MM.1S (cell line): ENCODE measurements at regions not wholly inside any gene's neighbourhood (a gene's known extent, or its start where the extent isn't known, plus 50 kb on each side); places are given as distances from the start of the nearest gene placed in this dataset.

ENCODE experiments used
- DNase-seq: peaks from one replicate; pipeline ENCODE4 v3.0.0-alpha.2; 2015
- H2AFZ ChIP-seq: fragments of 300-600 bp; sonication (generic); 2 replicates; pipeline ENCODE4 v1.6.0; 2016; ENCODE audit warnings: antibody characterized with exemption, low read length
- H3F3A ChIP-seq: fragments of 300-600 bp; sonication (generic); 2 replicates; pipeline ENCODE4 v1.6.1; 2016; ENCODE audit warnings: mild to moderate bottlenecking, antibody characterized with exemption, low read length, moderate library complexity, mixed read lengths; ENCODE audit not compliant: insufficient read depth
- H3K27ac ChIP-seq: fragments of 300-600 bp; sonication (generic); 2 replicates; pipeline ENCODE4 v1.5.1; 2016; ENCODE audit warnings: mild to moderate bottlenecking, low read length
- H3K27me3 ChIP-seq: fragments of 300-600 bp; sonication (generic); replicated peaks from 2 replicates; pipeline ENCODE4 v1.6.0; 2016; ENCODE audit warnings: low read length; ENCODE audit not compliant: insufficient read depth
- H3K36me3 ChIP-seq: fragments of 300-600 bp; sonication (generic); replicated peaks from 2 replicates; pipeline ENCODE4 v1.6.1; 2016; ENCODE audit warnings: mild to moderate bottlenecking, low read length, mixed read lengths; ENCODE audit not compliant: insufficient read depth
- H3K4me1 ChIP-seq: fragments of 300-600 bp; sonication (generic); 2 replicates; pipeline ENCODE4 v1.6.1; 2016; ENCODE audit warnings: low read length, mixed read lengths
- H3K4me2 ChIP-seq: fragments of 300-600 bp; sonication (generic); 2 replicates; pipeline ENCODE4 v1.6.0; 2016; ENCODE audit warnings: low read depth, low read length
- H3K4me3 ChIP-seq: fragments of 300-600 bp; sonication (generic); 2 replicates; pipeline ENCODE4 v1.5.1; 2016; ENCODE audit warnings: low read length, mixed read lengths
- H3K79me2 ChIP-seq: fragments of 300-600 bp; sonication (generic); 2 replicates; pipeline ENCODE4 v1.6.1; 2016; ENCODE audit warnings: mixed run types, low read length, mixed read lengths
- H3K9ac ChIP-seq: fragments of 300-600 bp; sonication (generic); 2 replicates; pipeline ENCODE4 v1.6.1; 2016; ENCODE audit warnings: low read length, mixed read lengths
- H3K9me2 ChIP-seq: fragments of 300-600 bp; sonication (generic); replicated peaks from 2 replicates; pipeline ENCODE4 v1.6.1; 2016; ENCODE audit warnings: mild to moderate bottlenecking, low read length, mixed read lengths; ENCODE audit not compliant: insufficient read depth
- H3K9me3 ChIP-seq: fragments of 300-600 bp; sonication (generic); replicated peaks from 2 replicates; pipeline ENCODE4 v1.6.1; 2016; ENCODE audit warnings: mild to moderate bottlenecking, low read length, mixed read lengths; ENCODE audit not compliant: insufficient read depth
- H4K20me1 ChIP-seq: fragments of 300-600 bp; sonication (generic); 2 replicates; pipeline ENCODE4 v1.6.1; 2016; ENCODE audit warnings: mild to moderate bottlenecking, low read length, moderate library complexity, mixed read lengths; ENCODE audit not compliant: insufficient read depth
- CTCF ChIP-seq: fragments of 300-600 bp; sonication (generic); IDR thresholded peaks from 2 replicates; pipeline ENCODE4 v1.5.1; 2016; ENCODE audit warnings: antibody characterized with exemption, low read length, mixed read lengths
- EZH2 ChIP-seq: fragments of 300-600 bp; sonication (generic); optimal IDR thresholded peaks from 2 replicates; pipeline ENCODE3; 2017; ENCODE audit warnings: low read depth, mild to moderate bottlenecking, antibody characterized with exemption, low read length, mixed read lengths
- EZH2phosphoT487 ChIP-seq: fragments of 300-600 bp; sonication (generic); IDR thresholded peaks from 2 replicates; pipeline ENCODE4 v1.6.1; 2018; ENCODE audit warnings: antibody characterized with exemption, low read length

DNA sequence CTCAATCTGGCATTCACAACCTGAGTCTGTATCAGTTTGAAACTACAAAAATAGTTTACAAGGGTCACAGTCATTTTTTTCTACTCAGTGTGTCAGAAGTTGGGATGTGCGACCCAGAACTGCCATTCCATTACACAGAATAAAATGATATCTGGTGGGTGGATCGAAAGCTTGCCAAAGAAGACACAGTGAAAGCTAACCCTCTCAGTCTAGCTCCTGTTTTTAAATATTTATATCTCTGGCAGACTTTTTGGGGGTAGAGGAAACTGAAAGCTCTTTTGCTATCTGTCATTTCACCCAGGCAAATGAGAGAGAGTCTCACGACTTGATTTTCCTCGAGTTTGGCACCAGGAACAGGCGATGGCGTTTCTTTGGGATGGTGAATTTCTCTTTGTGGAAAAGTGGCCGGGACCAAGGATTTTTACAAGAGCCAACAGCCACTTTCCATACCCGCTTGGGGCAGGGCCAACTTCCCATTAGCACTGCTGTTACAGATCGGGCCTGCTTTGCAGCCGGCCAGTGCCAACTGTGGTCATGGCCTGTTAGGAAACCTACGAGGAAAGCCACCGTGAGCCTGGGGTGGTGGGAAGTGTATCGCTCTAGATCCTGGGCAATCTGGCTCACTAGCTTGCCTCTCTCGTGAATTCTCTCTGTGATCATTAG lies 185.5 kb upstream of the NFIA start:
- Histone ChIP-seq H3K9me3 (no peaks in the 10 kb centered on the region), H3K27ac (no peak overlapping the region), H3K27me3 (no peaks in the 10 kb centered on the region), H3K4me3 (no peak overlapping the region), H3K79me2 (no peaks in the 10 kb centered on the region), H3K4me2 (no peak overlapping the region), H3K4me1 (no peaks in the 10 kb centered on the region), H2AFZ (no peak overlapping the region), H4K20me1 (no peaks in the 10 kb centered on the region), H3K36me3 (no peaks in the 10 kb centered on the region), H3K9me2 (no peaks in the 10 kb centered on the region), H3K9ac (no peak overlapping the region), H3F3A (no peaks in the 10 kb centered on the region)
- no peak for TF ChIP-seq EZH2
- TF ChIP-seq CTCF, result no peak
- no peak for TF ChIP-seq EZH2phosphoT487
- DNase-seq, result no peak

- Histone ChIP-seq H3K9me2 (no peaks in the 10 kb centered on the region), H3K79me2 (no peaks in the 10 kb centered on the region), H3K36me3 (no peaks in the 10 kb centered on the region), H3K4me1 (no peaks in the 10 kb centered on the region), H3K9ac (no peak overlapping the region), H4K20me1 (no peaks in the 10 kb centered on the region), H3K4me2 (no peak overlapping the region), H3K9me3 (no peaks in the 10 kb centered on the region), H3K27me3 (no peaks in the 10 kb centered on the region), H2AFZ (no peak overlapping the region), H3K27ac (no peak overlapping the region), H3K4me3 (no peak overlapping the region), H3F3A (no peaks in the 10 kb centered on the region)
- DNase-seq, result no peak
- TF ChIP-seq CTCF (no peak), EZH2 (no peak), EZH2phosphoT487 (no peak)
Measured at GRCh38 chr1:60895701-60896100, 186.7 kb upstream of the NFIA start.

DNA sequence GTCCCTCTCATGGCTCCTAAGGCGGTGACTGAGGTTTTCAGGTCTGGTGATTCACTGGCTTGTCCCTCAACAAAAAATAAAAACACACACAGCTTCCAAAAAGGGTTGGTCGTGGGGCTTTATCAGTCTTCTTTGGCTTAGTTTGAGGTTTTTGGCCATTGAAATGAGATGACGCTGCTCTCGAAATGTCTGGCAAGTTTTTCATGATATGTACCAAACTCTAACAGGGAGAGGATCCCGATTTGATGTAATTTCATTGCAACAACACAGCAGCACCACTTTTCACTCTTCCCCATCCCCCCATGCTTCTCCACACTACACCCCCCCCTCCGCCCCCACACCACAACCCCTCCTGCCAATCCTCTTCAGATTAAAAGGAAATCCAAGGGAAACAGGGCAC lies 187.1 kb upstream of the NFIA start:
- H3F3A ChIP-seq, result no peaks in the 10 kb centered on the region
- no peaks in the 10 kb centered on the region for H3K36me3 ChIP-seq
- no peaks in the 10 kb centered on the region for H3K9me2 ChIP-seq
- H3K27me3 ChIP-seq, result no peaks in the 10 kb centered on the region
- DNase-seq, result no peak
- H3K9ac ChIP-seq, result no peak overlapping the region
- no peak overlapping the region for H3K4me2 ChIP-seq
- H2AFZ ChIP-seq, result no peak overlapping the region
- no peaks in the 10 kb centered on the region for H3K9me3 ChIP-seq
- no peak overlapping the region for H3K27ac ChIP-seq
- H3K79me2 ChIP-seq, result no peaks in the 10 kb centered on the region
- no peaks in the 10 kb centered on the region for H4K20me1 ChIP-seq
- H3K4me1 ChIP-seq, result no peaks in the 10 kb centered on the region
- H3K4me3 ChIP-seq, result no peak overlapping the region
- TF ChIP-seq EZH2phosphoT487 (no peak), EZH2 (no peak), CTCF (no peak)
